ENCODE measurements at regions not wholly inside any gene's neighbourhood (a gene's known extent, or its start where the extent isn't known, plus 50 kb on each side); places are given as distances from the start of the nearest gene placed in this dataset.

DNA sequence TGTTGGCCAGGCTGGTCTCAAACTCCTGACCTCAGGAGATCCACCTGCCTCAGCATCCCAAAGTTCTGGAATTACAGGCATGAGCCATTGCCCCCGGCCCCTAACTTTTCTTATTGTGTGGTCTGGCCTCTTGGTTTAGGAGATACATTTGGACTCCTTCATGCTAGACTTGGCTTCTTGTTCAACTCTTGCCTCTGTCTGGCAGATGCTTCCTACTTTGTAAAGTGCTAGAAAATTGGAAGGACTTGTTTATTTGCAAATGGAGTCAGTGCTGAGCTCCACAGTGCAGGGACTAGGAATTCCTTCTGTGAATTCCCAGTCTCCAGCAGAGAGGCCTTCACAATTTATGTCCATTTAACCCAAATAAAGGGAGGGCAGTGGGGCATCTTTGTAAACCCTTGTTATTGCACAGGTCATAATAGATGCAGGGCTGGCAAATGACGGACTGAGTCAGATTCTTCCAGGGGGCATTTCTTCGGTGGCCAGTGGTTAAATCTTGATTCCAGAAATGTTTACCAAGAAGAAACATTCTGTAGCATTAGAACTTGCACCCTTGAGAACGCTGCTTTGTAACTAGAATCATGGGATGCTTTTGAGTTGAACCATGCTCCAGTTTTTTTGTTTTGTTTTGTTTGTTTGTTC, 73.8 kb upstream of the TBX3 start:
- DNase-seq (ENCODE audit: low read depth), result no peak

DNA sequence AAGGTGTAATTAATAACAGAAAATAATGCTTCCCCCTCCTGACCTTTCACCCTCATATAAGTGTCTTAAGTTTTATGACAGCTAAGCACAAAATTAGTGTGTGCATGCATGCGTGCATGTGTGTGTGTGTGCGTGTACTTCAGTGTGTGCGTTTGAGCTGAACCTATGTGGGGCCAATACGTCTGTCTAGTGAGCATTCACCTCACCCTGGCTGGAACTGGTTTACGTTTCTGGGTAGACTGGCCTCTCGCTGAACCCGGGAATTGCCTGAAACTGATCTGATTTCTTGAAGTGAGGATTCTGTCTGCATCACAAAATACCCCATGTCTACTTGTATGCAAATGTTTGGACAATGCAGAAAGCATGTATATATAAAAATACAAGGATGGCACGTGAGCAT, 68.2 kb upstream of the TBX3 start:
- DNase-seq (ENCODE audit: low read depth), result no peak

DNA sequence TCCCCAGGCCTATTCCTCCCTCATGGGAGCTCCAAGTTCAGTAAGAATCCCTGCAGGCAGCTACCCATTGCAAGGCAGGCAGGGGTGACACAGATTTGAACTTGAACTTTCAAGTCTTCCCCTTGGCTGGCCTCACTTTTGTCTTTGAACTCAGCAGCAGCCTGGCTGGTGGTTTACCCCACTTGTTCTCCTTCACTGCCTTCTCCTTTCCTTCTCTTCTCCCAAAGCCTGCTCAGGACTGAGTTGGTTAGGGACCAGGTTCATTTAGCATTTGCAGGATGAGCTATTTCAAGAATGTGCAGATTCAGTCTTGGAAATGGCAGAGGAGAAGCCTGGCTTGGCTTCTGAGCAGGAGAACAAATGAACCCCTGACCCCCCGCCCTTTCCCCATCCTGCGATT, 67.7 kb upstream of the TBX3 start:
- DNase-seq (ENCODE audit: low read depth), result no peak

- DNase-seq (ENCODE audit: low read depth), result no peak
Measured at GRCh38 chr12:114750917-114751316, 66.9 kb upstream of the TBX3 start.

- no peak for DNase-seq (ENCODE audit: low read depth)
Measured at GRCh38 chr12:114749065-114749464, 65.1 kb upstream of the TBX3 start.

DNA sequence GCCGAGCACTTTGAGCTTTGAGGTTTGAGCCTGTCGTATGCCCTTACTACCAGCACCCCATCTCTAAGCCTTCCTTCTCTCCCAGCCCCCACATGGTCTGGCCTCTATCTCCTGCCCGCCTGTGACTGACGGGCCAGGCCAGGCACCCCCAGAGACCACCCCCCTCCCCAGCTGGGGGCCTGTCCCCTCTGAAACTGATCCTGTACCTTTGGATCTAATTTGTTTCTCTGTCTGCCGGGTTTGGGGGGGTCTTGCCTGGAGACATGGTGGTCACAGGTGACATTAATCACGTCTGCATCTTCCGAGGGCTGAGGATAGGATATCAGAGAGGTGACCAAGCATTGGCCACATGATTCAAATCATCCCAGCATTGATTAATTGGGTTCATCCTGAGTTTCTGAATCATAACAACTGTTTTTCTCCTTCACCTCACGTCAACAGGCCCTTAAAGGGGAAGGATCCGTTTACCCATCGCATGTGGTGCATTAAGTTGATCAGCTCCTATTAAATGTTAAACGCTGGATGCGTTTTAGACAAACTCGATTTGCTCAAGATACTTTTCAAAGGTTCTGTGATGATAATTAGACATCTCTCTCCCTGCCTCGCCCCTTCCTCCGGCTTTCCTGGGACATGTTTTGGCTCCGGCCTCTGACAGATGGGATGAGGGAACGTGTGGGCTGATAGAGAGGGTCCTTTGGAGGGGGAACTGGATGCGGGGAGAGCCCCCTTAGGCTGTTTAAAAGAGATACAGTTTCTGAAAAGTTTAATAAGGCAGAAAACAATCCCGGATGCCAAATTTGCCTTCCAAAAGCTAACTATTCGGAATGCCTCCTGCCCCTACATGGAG, 63.3 kb upstream of the TBX3 start:
- DNase-seq (ENCODE audit: low read depth), result no peak

DNA sequence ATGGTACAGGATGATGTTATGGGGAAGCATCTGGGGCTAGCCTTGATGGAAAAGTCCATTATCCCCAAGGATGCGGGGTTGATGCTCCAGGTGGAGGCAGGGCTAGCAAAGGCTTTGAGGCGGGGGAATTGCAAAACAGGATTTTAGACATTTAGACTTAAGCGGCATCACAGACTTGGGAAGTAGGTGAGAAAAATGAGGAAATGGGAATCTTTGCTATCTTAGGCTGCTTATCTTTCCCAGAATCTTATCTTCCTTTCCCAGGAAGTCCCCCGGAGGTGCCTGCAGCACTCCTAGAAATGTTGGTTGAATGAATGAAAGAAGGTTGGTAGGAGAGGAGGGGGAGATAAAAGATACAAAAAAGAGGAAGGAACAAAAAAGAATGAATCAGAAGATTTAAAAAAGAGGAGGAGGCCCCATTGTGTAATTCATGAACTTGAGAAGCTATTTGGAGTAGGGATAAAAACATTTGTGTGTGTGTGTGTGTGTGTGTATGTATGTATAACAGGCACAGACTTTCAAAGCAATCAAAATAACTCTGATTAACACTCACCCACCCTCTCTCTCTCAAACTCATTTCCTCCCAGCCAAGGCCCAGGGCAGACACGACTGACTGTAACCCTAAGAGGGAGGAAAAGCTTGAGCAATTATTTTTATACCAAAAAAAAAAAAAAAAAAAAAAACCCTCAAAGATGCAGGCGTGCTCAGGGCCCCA, 62.5 kb upstream of the TBX3 start:
- no peak for DNase-seq (ENCODE audit: low read depth)

GRCh38 chr12:114744691-114745090, 60.7 kb upstream of the TBX3 start:
- DNase-seq (ENCODE audit: low read depth), result no peak

DNA sequence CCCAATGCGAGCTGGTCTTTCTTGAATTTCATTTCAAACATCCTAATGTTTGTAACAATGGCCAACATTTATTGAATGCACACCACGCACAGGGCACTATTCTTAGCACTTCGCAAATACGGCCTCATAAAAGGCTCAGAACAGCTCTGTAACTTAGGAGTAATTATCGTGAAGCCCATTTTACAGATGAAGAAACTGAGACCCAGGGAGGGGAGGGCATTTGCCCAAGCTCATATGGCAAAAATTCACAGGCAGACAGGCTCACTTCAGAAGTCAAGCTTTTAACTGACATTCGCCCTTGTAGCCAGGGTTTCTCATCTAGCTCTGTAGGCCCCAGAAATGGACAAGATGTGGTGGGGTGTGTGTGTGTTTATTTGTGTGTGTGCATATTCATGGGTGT, 60.3 kb upstream of the TBX3 start:
- DNase-seq (ENCODE audit: low read depth), result no peak

DNA sequence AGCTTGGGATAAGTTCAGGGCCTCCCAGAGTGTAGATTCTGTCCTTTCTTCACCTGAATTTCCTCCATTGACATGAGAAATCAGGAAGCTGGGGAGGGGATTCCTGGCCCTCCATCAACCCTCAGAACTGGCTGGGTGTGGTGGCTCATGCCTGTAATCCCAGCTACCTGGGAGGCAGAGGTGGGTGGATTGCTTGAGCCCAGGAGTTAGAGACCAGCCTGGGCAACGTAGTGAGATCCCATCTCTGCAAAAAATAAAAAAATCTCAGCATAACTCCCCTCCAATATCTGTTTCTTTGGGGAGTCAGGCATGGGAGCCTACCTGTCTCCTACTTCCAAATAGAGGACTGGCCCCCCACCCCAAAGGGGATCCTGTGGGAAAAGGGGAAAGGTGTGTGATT, 59.8 kb upstream of the TBX3 start:
- no peak for DNase-seq (ENCODE audit: low read depth)

DNA sequence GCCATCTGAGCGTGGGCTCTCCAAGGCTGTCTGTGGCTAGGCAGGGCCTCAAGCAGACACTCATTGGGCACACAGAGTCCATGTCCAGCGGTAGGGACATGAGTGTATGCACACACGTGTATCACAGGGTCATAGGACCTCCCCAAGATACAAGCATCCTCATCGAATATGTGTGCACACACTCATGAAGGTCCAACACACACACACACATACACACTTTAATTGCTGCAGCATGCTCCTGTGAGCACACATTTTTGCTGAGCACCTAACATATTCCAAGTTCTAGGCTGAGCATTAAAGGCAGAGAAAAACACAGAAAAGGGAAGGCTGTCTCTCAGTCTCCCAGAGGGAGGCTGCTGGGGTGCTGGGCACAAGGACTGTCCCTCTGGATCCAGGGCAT, 59.3 kb upstream of the TBX3 start:
- DNase-seq (ENCODE audit: low read depth), result no peak

DNA sequence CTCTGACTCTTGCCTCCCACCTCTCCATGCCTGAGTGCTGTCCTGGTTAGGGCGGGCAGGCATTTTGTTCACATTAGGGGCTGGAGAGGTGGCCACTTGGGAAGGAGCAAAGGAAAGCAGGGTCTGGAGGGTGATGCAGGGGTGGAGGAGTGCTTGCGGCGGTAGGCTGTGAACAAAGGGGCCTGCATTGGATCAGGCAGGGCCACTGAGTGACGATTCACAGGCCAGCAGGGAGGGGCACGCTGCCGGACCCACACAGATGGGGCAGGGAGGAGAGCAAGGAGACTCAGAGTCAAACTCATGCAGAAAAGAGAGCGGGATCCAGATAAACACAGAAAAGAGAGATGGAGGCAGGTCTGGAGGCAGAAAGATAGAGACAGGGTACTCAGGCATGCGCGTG, 58.4 kb upstream of the TBX3 start:
- DNase-seq (ENCODE audit: low read depth), result no peak

- DNase-seq (ENCODE audit: low read depth), result no peak
Measured at GRCh38 chr12:114741940-114742339, 58.0 kb upstream of the TBX3 start.

- no peak for DNase-seq (ENCODE audit: low read depth)
Measured at GRCh38 chr12:114740448-114740847, 56.5 kb upstream of the TBX3 start.

- DNase-seq (ENCODE audit: low read depth), result no peak
Measured at GRCh38 chr12:114738460-114739184, 54.6 kb upstream of the TBX3 start.

GRCh38 chr12:114735680-114736374, 51.9 kb upstream of the TBX3 start:
- no peak for DNase-seq (ENCODE audit: low read depth)

DNA sequence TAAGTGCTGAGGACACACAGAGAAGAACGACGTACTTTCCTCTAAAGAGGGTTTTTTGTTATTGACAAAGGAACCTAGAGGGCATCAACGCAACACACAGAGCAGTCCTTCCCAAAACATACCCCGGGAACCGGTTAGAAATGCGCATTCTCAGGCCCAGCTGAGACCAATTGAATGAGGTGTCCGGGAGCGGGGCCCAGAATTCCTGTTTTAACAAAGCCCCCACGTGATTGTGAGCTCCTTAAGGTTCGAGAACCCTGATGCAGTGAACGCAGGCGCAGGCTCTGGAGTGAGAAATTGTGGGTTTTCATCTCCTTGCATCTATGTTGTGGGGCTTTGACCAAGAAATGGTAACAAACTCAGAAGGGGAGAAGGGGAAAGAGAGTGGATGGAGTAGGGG, 51.0 kb upstream of the TBX3 start:
- DNase-seq (ENCODE audit: low read depth), result no peak

DNA sequence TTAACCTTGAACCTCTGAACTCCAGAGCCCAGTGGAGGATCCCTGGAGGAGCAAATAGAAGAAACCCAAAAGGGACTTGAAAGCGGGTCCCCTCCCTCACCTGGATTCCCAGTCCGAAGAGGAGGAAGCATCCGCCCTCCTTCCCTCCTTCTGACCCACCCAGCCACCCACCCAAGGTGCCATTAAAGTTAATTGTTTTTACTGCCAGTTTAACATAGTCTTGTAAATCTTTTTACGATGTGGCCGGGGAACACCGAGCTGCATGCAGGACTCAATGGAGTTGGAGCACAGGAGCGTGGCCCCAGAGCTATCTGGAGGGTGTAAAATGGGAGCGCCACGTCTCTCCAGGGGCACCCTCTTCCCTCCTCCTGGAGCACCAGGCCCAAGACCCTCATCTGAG, 49.9 kb upstream of the TBX3 start:
- no peak for DNase-seq (ENCODE audit: low read depth)

Data from HT1080 (cell line).